Cerebellar cortex (tissue), 1 donor: ENCODE measurements at regions not wholly inside any gene's neighbourhood (a gene's known extent, or its start where the extent isn't known, plus 50 kb on each side); places are given as distances from the start of the nearest gene placed in this dataset.
"Not testable (repeated sequence)": the region's sequence is repeated elsewhere in the genome, so short reads cannot be mapped to it uniquely, and the experiment has no call there.

Experiments used
- DNase-seq: peaks from one replicate; pipeline ENCODE4 v3.0.0-alpha.2; 2015; ENCODE audit warnings: low spot score

DNA sequence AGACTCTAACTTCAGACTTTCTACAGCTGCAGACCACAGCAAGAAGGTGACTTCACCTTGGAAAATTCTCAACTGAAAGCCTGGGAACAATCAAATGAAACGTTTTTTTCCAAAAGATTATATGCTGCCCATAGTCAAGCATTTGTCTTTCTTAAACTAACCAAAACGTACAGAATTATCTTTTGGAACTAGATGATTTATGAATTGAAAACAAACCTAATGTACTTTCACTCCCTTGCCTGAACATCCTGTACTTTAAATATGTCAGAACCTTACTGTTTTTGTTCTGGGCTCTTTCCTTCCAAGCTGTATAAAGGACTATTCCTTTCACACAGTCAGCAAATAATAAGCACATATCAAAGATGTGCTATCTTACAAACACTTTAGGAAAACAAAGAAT lies 62.4 kb upstream of the TNFAIP3 start:
- no peak for DNase-seq

DNA sequence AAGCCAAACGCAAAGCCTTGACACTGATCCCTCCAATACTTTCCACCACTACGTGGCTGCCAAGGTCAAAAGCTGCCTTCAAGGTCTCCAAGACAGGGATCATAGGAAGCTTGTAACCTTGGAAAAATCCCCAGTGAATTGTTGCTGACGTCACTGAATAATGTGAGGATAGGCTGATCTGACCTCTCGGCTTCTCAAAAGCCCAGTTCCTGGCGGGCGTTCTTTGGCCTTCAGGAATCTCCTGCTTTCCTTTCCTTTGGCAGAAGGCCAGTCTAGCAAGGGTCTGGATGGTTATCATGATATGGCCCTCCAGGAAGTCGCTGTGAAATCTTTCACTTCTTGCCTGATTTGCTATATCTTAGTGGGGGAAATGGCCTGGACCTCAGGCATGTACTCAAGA lies 61.4 kb upstream of the TNFAIP3 start:
- DNase-seq = no peak

DNA sequence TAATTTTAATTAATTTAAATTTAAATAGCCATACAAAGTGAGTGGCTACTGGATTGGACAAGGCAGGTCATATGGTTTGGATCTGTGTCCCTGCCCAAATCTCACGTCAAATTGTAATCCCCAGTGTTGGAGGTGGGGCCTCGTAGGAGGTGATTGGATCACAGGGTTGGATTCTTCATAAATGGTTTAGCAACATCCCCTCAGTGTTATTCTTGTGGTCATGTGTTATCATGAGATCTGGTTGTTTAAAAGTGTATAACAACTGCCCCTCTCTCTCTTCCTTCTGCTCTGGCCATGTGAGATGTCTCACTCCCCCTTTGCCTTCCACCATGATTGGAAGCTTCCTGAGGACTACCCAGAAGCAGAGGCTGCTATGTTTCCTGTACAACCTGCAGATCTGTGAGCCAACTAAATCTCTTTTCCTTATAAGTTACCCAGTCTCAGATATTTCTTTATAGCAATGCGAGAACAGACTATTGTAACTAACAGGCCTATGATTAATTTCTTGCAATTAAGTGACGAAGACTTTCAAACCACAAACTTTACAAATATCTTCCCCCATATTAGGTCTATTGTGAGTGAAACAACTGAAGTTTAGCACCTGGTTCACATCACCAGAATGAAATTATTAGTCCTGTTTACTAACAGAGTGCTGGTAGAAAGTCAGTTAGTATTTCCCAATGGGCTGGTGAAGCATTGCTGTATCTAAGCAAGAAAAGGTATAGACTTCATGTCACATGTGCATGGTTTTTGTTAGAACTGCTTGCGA lies 60.0 kb upstream of the TNFAIP3 start:
- DNase-seq = no peak

DNA sequence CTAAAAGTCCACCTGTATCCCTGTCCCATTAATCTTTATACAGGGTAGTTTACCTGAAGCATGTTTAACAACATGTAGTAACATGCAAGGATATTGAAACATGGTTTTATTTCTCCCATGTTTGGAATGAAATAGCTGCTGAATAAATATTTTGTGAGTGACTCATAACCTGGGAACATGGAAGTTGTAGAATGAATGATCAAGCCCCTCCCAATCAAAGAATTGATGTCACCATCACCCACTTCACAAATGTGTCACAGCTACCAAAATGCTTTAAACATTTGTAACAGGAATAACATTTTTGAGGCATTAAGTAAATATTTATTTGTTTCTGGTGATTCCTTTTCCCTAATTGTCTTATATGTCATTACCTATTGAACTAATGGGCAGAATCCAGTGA lies 58.9 kb upstream of the TNFAIP3 start:
- DNase-seq = no peak

DNA sequence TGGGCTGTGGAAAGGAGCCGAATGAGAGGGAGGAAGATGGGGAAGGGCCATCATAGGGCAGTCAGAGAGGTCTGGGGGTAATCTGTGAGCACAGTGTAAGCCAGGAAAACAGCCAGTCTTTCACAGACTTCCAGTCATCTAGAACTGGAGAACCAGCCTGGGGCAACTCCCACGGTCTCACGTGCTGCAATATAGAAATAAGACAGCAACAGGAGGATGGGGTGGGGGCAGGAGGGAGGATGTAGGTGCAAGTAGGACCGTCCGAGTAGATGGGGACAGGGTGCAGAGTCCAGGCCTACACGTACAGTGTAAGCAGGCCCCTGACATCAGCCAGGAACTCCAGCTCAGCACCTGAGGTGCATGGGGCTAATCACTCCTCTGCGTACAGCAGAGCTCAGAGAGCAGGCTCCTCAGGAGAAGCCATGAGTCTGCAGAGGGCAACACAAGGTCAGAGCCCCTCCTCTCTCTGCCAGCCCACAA lies 58.2 kb upstream of the TNFAIP3 start:
- no peak for DNase-seq

DNA sequence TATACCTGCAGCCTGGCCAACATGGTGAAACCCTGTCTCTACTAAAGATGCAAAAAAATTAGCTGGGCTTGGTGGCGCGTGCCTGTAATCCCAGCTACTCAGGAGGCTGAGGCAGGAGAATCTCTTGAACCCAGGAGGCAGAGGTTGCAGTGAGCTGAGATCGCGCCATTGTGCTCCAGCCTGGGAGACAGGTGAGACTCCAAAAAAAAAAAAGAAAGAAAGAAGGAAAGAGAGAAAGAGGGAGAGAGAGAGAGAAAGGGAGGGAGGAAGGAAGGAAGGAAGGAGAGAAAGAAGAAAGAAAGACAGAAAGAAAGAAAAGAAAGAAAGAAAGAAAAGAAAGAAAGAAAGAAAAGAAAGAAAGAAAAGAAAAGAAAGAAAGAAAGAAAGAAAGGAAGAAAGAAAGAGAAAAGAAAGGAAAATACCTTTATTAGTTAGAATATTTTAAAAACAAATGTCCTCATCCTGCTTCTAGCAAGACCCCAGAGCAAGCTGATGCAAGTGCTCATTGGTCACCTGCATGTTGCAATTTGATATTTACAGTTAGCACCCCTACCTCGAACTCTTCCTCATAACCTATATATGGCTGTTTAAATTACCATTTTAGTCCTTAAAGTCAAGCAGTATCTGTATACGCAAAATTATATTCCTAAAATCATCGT lies 57.0 kb upstream of the TNFAIP3 start:
- not testable (repeated sequence) for DNase-seq

DNA sequence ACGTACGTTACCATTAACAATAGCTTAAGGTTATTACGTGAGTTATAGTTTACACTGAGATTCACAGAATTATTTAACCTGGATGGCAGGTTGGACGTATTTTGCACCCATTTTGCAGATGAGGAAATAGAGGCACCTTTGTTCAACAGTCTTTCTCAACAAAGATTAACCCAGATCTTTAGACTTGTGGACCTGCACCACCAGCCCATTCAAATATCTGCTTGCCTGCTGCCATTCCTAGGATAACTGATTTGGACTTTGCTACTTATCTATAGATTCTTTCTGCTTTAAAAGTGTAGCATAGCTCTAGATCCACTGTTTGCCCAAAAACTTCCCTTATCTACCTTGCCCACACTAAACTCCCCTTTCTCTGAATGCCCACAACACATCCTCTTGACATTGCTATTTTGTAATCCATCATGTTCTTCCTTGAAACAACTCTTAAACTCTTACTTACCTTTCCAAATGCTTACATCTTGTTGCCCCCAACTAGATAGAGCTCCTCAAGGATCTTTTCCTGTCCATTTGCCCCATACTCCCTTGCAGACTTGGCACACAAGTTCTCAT lies 56.4 kb upstream of the TNFAIP3 start:
- DNase-seq = no peak

DNA sequence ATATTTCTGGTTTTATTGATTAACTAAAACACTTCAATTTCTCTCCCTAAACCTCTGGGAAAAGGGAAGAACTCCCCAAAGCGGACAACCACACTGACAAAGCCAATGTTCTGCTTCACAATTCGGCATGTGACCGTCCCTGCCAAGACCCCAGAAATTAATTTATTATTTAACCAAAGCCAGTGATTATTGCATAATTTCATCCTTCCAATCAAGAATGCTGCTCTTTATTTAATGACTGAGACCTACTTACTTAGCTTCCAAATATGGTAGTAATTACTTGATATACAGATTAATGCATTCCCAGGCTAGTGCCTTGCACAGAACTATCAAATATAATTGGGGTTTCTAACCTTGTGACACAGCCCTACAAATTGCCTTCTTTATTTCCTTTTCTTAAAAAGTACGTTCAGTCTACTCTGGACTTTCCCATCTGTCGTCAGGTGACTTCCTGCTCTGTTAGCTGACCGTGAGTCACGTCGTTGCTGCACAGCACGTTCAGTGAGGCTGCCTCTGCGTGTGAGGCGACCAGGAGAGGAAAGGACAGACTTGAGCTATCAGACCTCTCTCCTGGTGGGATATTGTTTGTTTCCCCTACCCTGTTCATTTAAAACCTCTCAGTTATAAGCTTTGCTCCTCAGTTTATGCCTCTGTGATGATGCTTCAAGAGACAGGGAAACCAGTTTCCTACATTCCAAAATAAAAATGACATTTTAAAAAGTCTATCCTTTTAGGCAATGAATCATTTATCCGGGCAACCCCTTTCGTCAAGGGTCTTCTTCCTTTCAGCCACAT lies 55.7 kb upstream of the TNFAIP3 start:
- no peak for DNase-seq

DNA sequence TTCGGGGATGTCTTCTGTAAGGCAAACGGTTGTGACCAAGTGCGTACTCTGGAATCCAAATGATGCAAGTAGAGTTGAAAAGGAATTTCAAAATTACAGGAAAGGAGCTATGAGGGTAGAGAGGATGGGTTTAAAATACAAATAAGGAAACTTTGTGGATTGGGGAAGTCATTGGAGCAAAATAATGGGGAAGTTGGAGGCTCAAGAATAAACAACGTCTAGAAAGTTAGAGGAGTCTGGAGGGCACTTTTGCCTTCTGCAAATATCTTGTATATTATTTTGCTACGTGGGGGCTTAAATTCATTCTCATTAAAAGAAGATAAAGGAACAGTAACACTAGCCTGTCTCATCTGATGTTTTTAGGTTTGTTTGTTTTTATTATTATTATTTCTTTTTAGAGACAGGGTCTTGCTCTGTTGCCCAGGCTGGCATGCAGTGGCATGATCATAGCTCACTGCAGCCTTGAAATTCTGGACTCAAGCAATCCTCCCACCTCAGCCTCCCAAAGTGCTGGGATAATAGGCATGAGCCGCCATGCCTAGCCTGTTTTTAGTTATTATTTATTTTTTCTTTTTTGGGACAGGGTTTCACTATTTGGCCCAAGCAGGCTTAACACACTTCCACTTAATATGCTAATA lies 55.0 kb upstream of the TNFAIP3 start:
- DNase-seq = no peak

DNA sequence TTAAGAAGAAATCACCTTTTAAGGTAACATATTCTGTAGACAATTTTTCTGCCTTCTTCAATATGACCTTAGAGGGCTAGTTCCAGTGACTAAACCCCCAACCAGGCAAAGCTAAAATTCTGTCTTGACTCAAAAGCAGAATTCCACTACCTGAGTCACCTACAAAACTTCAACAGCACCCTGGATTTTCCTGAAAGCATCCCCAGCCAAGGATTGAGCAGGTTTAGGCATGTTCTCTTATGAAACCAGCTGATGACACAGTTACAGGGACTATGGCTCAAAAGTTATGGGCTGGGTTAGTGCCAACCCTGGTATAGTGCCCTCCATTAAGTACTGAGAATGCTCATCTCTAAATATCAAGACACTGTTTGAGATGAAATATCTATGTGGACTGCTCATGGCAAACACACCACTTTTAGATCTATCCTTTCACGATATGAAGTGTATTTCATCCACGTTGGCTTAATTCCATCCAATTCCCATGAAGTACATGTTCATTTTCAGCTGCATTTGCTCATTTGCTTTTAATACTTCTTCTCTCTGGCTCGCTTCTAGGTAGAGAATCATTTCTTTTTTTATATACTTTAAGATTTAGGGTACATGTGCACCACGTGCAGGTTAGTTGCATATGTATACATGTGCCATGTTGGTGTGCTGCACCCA lies 53.6 kb upstream of the TNFAIP3 start:
- no peak for DNase-seq

DNA sequence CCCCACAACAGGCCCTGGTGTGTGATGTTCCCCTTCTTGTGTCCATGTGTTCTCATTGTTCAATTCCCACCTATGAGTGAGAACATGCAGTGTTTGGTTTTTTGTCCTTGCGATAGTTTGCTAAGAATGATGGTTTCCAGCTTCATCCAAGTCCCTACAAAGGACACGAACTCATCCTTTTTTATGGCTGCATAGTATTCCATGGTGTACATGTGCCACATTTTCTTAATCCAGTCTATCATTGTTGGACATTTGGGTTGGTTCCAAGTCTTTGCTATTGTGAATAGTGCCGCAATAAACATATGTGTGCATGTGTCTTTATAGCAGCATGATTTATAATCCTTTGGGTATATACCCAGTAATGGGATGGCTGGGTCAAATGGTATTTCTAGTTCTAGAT lies 53.0 kb upstream of the TNFAIP3 start:
- not testable (repeated sequence) for DNase-seq

DNA sequence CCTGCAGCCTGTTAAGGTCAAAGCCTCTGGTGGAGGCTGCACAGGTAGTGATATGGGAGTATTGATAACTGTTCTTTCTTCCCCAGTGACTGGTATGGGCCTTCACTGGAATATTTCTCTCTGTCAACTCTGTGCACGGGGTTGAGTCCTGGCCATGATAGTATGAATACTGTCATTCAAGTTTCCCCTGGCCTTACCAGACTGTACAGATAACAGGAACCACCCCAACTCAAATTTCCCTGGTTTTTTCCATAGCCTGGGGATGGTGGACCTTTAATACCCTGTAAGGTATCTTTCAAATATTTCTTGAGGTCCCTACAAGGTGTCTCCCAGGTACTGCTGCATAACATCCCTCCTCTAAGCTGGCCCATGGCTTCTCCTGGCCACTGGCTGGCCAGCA lies 51.4 kb upstream of the TNFAIP3 start:
- DNase-seq = no peak

DNA sequence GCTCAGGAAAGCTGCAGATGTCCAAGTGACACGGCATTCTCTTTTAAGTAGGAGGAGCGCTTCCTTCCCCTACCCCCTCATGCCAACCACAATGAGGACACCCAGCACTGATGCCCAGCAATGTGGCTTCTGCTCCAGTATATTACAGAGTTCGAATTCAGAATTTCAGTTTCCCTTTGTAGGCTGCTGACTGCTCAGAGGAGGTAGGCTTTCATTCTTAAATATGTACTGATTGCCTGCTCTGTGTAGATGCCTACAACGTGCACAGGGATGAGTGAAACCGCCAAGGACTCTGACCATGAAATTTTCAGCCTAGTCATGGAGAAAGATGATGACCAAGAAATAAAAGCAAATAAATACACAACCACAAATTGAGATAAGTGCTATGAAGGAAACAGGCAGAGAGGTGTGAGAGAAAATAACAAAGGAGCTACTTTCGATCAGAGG lies 50.9 kb upstream of the TNFAIP3 start:
- no peak for DNase-seq

DNA sequence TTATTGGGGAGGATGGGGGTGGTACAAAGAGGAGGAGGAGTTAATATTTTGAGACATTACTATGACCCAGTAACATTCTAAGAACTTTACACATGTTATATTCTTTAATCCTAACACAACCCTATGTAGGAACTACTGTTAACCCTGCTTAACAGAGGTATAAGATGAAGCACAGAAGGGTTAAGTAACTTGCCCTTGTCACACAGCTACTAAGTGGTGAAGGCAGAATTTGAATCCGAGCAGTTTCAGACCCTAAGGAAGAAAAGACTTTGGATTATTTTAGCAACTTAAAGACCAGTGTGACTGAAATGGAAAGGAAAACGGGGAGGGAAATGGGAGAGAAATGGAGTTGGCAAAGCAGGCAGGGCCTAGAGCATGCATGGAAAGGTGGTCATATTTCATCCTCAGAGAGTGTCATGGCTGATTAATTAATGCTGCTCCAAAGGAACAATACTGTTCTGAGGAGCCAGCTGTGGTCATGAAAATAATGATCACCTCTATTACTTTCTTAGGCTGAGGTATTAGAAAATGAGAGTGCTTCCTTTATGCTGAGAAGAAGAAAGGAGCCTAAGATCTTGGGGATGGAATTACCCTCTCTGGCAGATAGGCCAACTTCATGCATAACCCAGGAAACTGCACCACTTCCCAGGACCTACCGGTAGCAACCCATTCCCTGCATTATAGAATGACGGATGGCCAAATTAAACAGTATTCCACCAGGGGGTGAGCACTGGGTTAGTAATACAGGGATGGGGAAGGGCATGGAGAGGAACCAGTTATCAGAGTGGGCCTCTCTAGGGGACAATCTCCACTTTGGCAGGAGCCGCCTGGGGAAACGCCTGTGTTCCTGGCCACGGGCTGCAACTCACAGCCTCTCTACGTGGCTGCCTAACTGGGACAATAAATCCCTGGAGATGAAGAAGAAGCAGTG lies 50.1 kb upstream of the TNFAIP3 start:
- no peak for DNase-seq
